HS-27A (cell line): ENCODE measurements at regions not wholly inside any gene's neighbourhood (a gene's known extent, or its start where the extent isn't known, plus 50 kb on each side); places are given as distances from the start of the nearest gene placed in this dataset.

Source experiments
- DNase-seq: peaks from one replicate; pipeline ENCODE4 v3.0.0-alpha.2; 2012; ENCODE audit warnings: low read depth, missing footprints

GRCh38 chr7:85489498-85489897 is 302.6 kb upstream of the SEMA3D start:
- DNase-seq, result no peak

GRCh38 chr7:85488406-85488805 is 301.6 kb upstream of the SEMA3D start:
- no peak for DNase-seq

- no peak for DNase-seq
Measured at GRCh38 chr7:85483177-85483576, 296.3 kb upstream of the SEMA3D start.

- DNase-seq, result no peak
Measured at GRCh38 chr7:85480666-85481065, 293.8 kb upstream of the SEMA3D start.

GRCh38 chr7:85479918-85480643 is 293.2 kb upstream of the SEMA3D start:
- no peak for DNase-seq

- DNase-seq, result no peak
Measured at GRCh38 chr7:85478530-85478929, 291.7 kb upstream of the SEMA3D start.

- no peak for DNase-seq
Measured at GRCh38 chr7:85475476-85475875, 288.6 kb upstream of the SEMA3D start.

GRCh38 chr7:85475071-85475470 is 288.2 kb upstream of the SEMA3D start:
- DNase-seq, result no peak

- no peak for DNase-seq
Measured at GRCh38 chr7:85474234-85474633, 287.4 kb upstream of the SEMA3D start.

- no peak for DNase-seq
Measured at GRCh38 chr7:85471740-85472139, 284.9 kb upstream of the SEMA3D start.

GRCh38 chr7:85471307-85471706 is 284.5 kb upstream of the SEMA3D start:
- no peak for DNase-seq

- no peak for DNase-seq
Measured at GRCh38 chr7:85469446-85470010, 282.7 kb upstream of the SEMA3D start.

- DNase-seq, result no peak
Measured at GRCh38 chr7:85464042-85464651, 277.3 kb upstream of the SEMA3D start.

GRCh38 chr7:85462671-85463070 is 275.8 kb upstream of the SEMA3D start:
- DNase-seq, result no peak

GRCh38 chr7:85457911-85458310 is 271.1 kb upstream of the SEMA3D start:
- DNase-seq, result no peak

- no peak for DNase-seq
Measured at GRCh38 chr7:85456254-85456653, 269.4 kb upstream of the SEMA3D start.

- no peak for DNase-seq
Measured at GRCh38 chr7:85454904-85455303, 268.0 kb upstream of the SEMA3D start.

- no peak for DNase-seq
Measured at GRCh38 chr7:85452674-85453073, 265.8 kb upstream of the SEMA3D start.

- no peak for DNase-seq
Measured at GRCh38 chr7:85449478-85449877, 262.6 kb upstream of the SEMA3D start.

- DNase-seq, result no peak
Measured at GRCh38 chr7:85447004-85447403, 260.1 kb upstream of the SEMA3D start.

GRCh38 chr7:85426487-85426960 is 239.7 kb upstream of the SEMA3D start:
- DNase-seq, result no peak

- no peak for DNase-seq
Measured at GRCh38 chr7:85424298-85424697, 237.4 kb upstream of the SEMA3D start.

- no peak for DNase-seq
Measured at GRCh38 chr7:85423209-85423895, 236.5 kb upstream of the SEMA3D start.
